ENCODE measurements at regions not wholly inside any gene's neighbourhood (a gene's known extent, or its start where the extent isn't known, plus 50 kb on each side); places are given as distances from the start of the nearest gene placed in this dataset.

- no peak for DNase-seq (ENCODE audit: low read depth)
These were observed 149.2 kb downstream of the ACTL8 start for GRCh38 chr1:17904290-17904689.

- no peak for DNase-seq (ENCODE audit: low read depth)
These were observed 152.9 kb downstream of the ACTL8 start for GRCh38 chr1:17907999-17908398.

- no peak for DNase-seq (ENCODE audit: low read depth)
These were observed 153.8 kb downstream of the ACTL8 start for GRCh38 chr1:17908945-17909344.

- DNase-seq (ENCODE audit: low read depth) = no peak
These were observed 154.5 kb downstream of the ACTL8 start for GRCh38 chr1:17909634-17910033.

GRCh38 chr1:17911791-17912190, 156.7 kb downstream of the ACTL8 start:
- no peak for DNase-seq (ENCODE audit: low read depth)

- DNase-seq (ENCODE audit: low read depth) = no peak
These were observed 157.4 kb downstream of the ACTL8 start for GRCh38 chr1:17912491-17912890.

- DNase-seq (ENCODE audit: low read depth) = no peak
These were observed 158.4 kb downstream of the ACTL8 start for GRCh38 chr1:17913326-17914115.

- DNase-seq (ENCODE audit: low read depth) = no peak
These were observed 159.0 kb downstream of the ACTL8 start for GRCh38 chr1:17914131-17914530.

GRCh38 chr1:17914987-17915386, 159.9 kb downstream of the ACTL8 start:
- DNase-seq (ENCODE audit: low read depth) = no peak

GRCh38 chr1:17915511-17916197, 160.5 kb downstream of the ACTL8 start:
- DNase-seq (ENCODE audit: low read depth) = no peak

- no peak for DNase-seq (ENCODE audit: low read depth)
These were observed 161.6 kb downstream of the ACTL8 start for GRCh38 chr1:17916702-17917101.

GRCh38 chr1:17919525-17920439, 164.6 kb downstream of the ACTL8 start:
- peak; percentile 20 for DNase-seq (ENCODE audit: low read depth)

GRCh38 chr1:17920881-17921640, 165.9 kb downstream of the ACTL8 start:
- DNase-seq (ENCODE audit: low read depth) = no peak

GRCh38 chr1:17922833-17923232, 167.7 kb downstream of the ACTL8 start:
- DNase-seq (ENCODE audit: low read depth) = no peak

GRCh38 chr1:17923666-17924065, 168.5 kb downstream of the ACTL8 start:
- no peak for DNase-seq (ENCODE audit: low read depth)

GRCh38 chr1:17924578-17924977, 169.4 kb downstream of the ACTL8 start:
- DNase-seq (ENCODE audit: low read depth) = no peak

GRCh38 chr1:17925290-17926237, 170.4 kb downstream of the ACTL8 start:
- DNase-seq (ENCODE audit: low read depth) = no peak

- DNase-seq (ENCODE audit: low read depth) = no peak
These were observed 171.8 kb downstream of the ACTL8 start for GRCh38 chr1:17926906-17927305.

- no peak for DNase-seq (ENCODE audit: low read depth)
These were observed 172.8 kb downstream of the ACTL8 start for GRCh38 chr1:17927952-17928351.

- DNase-seq (ENCODE audit: low read depth) = no peak
These were observed 174.1 kb downstream of the ACTL8 start for GRCh38 chr1:17929224-17929623.
